ENCODE measurements at regions not wholly inside any gene's neighbourhood (a gene's known extent, or its start where the extent isn't known, plus 50 kb on each side); places are given as distances from the start of the nearest gene placed in this dataset.

GRCh38 chr10:44851413-44851812 lies 59.7 kb upstream of the TMEM72 start:
- Histone ChIP-seq H3K4me1 (peaks cover 0 to 10% (median 2%) of the 10 kb centered on the region in 4 donors), H3K36me3 (peaks cover 0 to 14% (median 0%) of the 10 kb centered on the region in 3 donors), H3K4me3 (no peak overlapping the region), H3K9me3 (peaks cover 0 to 9% (median 0%) of the 10 kb centered on the region in 4 donors), H3K27ac (no peak overlapping the region), H3K27me3 (no peaks in the 10 kb centered on the region)
- DNase-seq (ENCODE audit: low spot score in 2 of 2): no peak
- TF ChIP-seq EP300 (IDR thresholded peaks at IDR 0.05) (no peak), POLR2A (IDR thresholded peaks at IDR 0.05) (no peak)
- TF ChIP-seq, protein P1, sequence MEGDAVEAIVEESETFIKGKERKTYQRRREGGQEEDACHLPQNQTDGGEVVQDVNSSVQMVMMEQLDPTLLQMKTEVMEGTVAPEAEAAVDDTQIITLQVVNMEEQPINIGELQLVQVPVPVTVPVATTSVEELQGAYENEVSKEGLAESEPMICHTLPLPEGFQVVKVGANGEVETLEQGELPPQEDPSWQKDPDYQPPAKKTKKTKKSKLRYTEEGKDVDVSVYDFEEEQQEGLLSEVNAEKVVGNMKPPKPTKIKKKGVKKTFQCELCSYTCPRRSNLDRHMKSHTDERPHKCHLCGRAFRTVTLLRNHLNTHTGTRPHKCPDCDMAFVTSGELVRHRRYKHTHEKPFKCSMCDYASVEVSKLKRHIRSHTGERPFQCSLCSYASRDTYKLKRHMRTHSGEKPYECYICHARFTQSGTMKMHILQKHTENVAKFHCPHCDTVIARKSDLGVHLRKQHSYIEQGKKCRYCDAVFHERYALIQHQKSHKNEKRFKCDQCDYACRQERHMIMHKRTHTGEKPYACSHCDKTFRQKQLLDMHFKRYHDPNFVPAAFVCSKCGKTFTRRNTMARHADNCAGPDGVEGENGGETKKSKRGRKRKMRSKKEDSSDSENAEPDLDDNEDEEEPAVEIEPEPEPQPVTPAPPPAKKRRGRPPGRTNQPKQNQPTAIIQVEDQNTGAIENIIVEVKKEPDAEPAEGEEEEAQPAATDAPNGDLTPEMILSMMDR (IDR thresholded peaks at IDR 0.05): no peak
- 93 to 98% methylated on average over 10 of the region's 10 CpGs for WGBS, 2 donors

DNA sequence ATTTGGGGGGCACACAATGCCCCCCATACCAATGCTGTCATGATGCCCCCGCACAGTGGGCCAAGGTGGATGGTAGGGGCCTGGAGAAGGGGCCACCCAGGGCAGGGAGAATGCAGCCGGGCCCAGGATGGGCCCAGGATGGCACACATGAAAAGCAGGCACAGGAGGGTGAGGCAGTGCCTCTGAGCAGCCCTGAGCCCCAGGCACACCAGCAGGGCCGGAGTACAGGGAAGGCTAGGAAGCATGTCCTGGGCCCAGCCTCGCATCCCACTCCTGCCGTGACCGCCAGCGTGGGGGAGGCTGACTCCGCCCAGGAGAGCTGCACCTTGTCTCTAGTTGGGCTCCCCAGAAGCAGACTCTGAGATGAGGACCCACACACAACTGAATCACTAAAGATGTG lies 59.3 kb upstream of the TMEM72 start:
- H3K27me3 ChIP-seq: no peaks in the 10 kb centered on the region
- H3K36me3 ChIP-seq: peaks cover 0 to 14% (median 0%) of the 10 kb centered on the region in 3 donors
- H3K9me3 ChIP-seq: peaks cover 0 to 9% (median 0%) of the 10 kb centered on the region in 4 donors
- 95 to 96% methylated on average over 8 of the region's 8 CpGs for WGBS, 2 donors
- DNase-seq (ENCODE audit: low spot score in 2 of 2): no peak
- peaks cover 0 to 10% (median 2%) of the 10 kb centered on the region in 4 donors for H3K4me1 ChIP-seq
- TF ChIP-seq EP300 (IDR thresholded peaks at IDR 0.05): no peak
- TF ChIP-seq POLR2A (IDR thresholded peaks at IDR 0.05): no peak
- TF ChIP-seq, protein P1 (IDR thresholded peaks at IDR 0.05): no peak
- no peak overlapping the region for H3K4me3 ChIP-seq
- H3K27ac ChIP-seq: no peak overlapping the region

GRCh38 chr10:44853148-44853734 lies 57.9 kb upstream of the TMEM72 start:
- 64% methylated on average over 1 of the region's 1 CpG for WGBS, 2 donors
- H3K27ac ChIP-seq: no peak overlapping the region
- H3K36me3 ChIP-seq: peaks cover 0 to 10% (median 0%) of the 10 kb centered on the region in 3 donors
- no peak overlapping the region for H3K4me3 ChIP-seq
- no peak for DNase-seq (ENCODE audit: low spot score in 2 of 2)
- TF ChIP-seq, protein P1 (IDR thresholded peaks at IDR 0.05): no peak
- no peak for TF ChIP-seq POLR2A (IDR thresholded peaks at IDR 0.05)
- TF ChIP-seq EP300 (IDR thresholded peaks at IDR 0.05): no peak
- peaks cover 0 to 21% (median 2%) of the 10 kb centered on the region in 4 donors for H3K4me1 ChIP-seq
- peaks cover 0 to 9% (median 0%) of the 10 kb centered on the region in 4 donors for H3K9me3 ChIP-seq
- H3K27me3 ChIP-seq: no peaks in the 10 kb centered on the region

- no peak for TF ChIP-seq POLR2A (IDR thresholded peaks at IDR 0.05)
- TF ChIP-seq, protein P1 (IDR thresholded peaks at IDR 0.05): no peak
- H3K9me3 ChIP-seq: peaks cover 0 to 3% (median 0%) of the 10 kb centered on the region in 4 donors
- H3K4me3 ChIP-seq: no peak overlapping the region
- 89 to 90% methylated on average over 5 to 6 of the region's 6 CpGs for WGBS, 2 donors
- H3K27ac ChIP-seq: no peak overlapping the region
- no peak for DNase-seq (ENCODE audit: low spot score in 2 of 2)
- H3K4me1 ChIP-seq: peaks cover 0 to 21% (median 2%) of the 10 kb centered on the region in 4 donors
- no peaks in the 10 kb centered on the region for H3K27me3 ChIP-seq
- peaks cover 0 to 5% (median 0%) of the 10 kb centered on the region in 3 donors for H3K36me3 ChIP-seq
Measured at GRCh38 chr10:44853796-44854195, 57.3 kb upstream of the TMEM72 start.

DNA sequence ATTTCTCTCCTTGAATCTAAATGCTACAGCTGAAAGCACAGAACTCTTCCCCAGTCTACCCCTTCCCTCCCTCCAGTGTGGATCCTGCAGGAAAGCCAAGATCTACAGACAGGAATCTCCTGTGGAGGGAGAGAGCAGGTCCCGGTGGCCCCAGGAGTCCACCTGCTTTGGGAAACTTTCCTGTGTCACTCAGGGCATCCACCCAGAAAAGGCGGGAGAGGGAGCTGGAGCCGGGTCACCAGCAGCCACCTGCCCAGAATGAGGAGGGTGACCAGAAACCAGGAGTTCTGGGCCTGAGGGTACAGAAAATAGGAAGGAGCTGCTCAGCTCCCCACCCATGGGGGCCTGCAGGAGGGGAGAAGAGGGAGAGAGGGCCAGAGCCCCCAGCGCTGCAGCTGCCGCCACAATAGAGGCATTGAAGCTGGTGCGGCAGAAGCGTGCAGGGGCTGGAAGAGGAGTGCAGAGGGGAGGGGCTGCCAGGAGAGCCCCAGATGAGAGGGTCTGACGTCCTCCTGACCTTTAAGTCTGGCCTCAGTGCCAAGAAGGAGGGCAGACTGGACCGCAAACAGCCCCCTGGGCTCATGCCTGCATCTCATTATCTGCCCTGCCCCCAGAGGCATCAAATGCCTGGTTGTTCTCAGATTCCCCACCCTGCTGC lies 56.3 kb upstream of the TMEM72 start:
- Histone ChIP-seq H3K27ac (no peak overlapping the region), H3K9me3 (no peaks in the 10 kb centered on the region), H3K4me1 (peaks cover 0 to 21% (median 2%) of the 10 kb centered on the region in 4 donors), H3K27me3 (no peaks in the 10 kb centered on the region), H3K4me3 (no peak overlapping the region), H3K36me3 (no peaks in the 10 kb centered on the region)
- 39 to 41% methylated on average over 9 of the region's 9 CpGs for WGBS, 2 donors
- no peak for DNase-seq (ENCODE audit: low spot score in 2 of 2)
- TF ChIP-seq EP300 (IDR thresholded peaks at IDR 0.05): no peak
- TF ChIP-seq POLR2A (IDR thresholded peaks at IDR 0.05): no peak
- TF ChIP-seq, protein P1 (IDR thresholded peaks at IDR 0.05): no peak
